Fibroblast of lung (primary cell): ENCODE measurements at regions not wholly inside any gene's neighbourhood (a gene's known extent, or its start where the extent isn't known, plus 50 kb on each side); places are given as distances from the start of the nearest gene placed in this dataset.

Experiments
- DNase-seq, 2 donors: peaks; one replicate each; pipeline versions ENCODE4 v3.0.0 to v3.0.0-alpha.2; 2010; ENCODE audit warnings: low read depth in 2 of 2
- H2AFZ ChIP-seq: 2 replicates; pipeline ENCODE4 v1.5.1; 2012; ENCODE audit warnings: low read length, control low read depth, inconsistent platforms
- H3K27ac ChIP-seq: 2 replicates; pipeline ENCODE4 v1.5.1; 2011; ENCODE audit warnings: low read length, control low read depth; ENCODE audit not compliant: insufficient read depth
- H3K27me3 ChIP-seq: 2 replicates; pipeline ENCODE4 v1.5.1; 2011; ENCODE audit warnings: mild to moderate bottlenecking, low read length; ENCODE audit not compliant: control insufficient read depth, insufficient read depth
- H3K36me3 ChIP-seq: 2 replicates; pipeline ENCODE4 v1.5.1; 2011; ENCODE audit warnings: low read length; ENCODE audit not compliant: control insufficient read depth, insufficient read depth
- H3K4me1 ChIP-seq: 2 replicates; pipeline ENCODE4 v1.5.1; 2011; ENCODE audit warnings: low read length; ENCODE audit not compliant: control insufficient read depth, insufficient read depth; ENCODE audit errors: extremely low read depth
- H3K4me2 ChIP-seq: 2 replicates; pipeline ENCODE4 v1.5.1; 2011; ENCODE audit warnings: low read length, control low read depth; ENCODE audit not compliant: insufficient read depth; ENCODE audit errors: extremely low read depth
- H3K4me3 ChIP-seq, 4 experiments: fragments of 200-600 bp in 1 of 4; sonication (generic) in 1 of 4; replicated peaks in 1 of 4; 2 replicates each; pipeline ENCODE4 v1.5.1; 2011 to 2016; ENCODE audit warnings: low read length in 4 of 4, low read depth in 3 of 4, mild to moderate bottlenecking in 3 of 4, control low read depth in 2 of 4, inconsistent platforms in 1 of 4, mixed read lengths in 1 of 4; ENCODE audit not compliant: insufficient read depth in 1 of 4; ENCODE audit errors: control extremely low read depth in 1 of 4
- H3K79me2 ChIP-seq: 2 replicates; pipeline ENCODE4 v1.5.1; 2012; ENCODE audit warnings: mild to moderate bottlenecking, low read length, inconsistent platforms; ENCODE audit not compliant: control insufficient read depth, insufficient read depth
- H3K9ac ChIP-seq: 2 replicates; pipeline ENCODE4 v1.5.1; 2011; ENCODE audit warnings: mild to moderate bottlenecking, low read length, control low read depth; ENCODE audit not compliant: insufficient read depth
- H3K9me3 ChIP-seq: 2 replicates; pipeline ENCODE4 v1.5.1; 2012; ENCODE audit warnings: low read depth, low read length; ENCODE audit not compliant: control insufficient read depth, insufficient read depth
- H4K20me1 ChIP-seq: 2 replicates; pipeline ENCODE4 v1.5.1; 2011; ENCODE audit warnings: low read length; ENCODE audit not compliant: control insufficient read depth, insufficient read depth; ENCODE audit errors: extremely low read depth
- EZH2 ChIP-seq: IDR thresholded peaks from 2 replicates; pipeline ENCODE4 v1.5.1; 2012; ENCODE audit warnings: low read length, control low read depth, mild to moderate bottlenecking; ENCODE audit errors: missing control alignments
- TF ChIP-seq, protein P1 (sequence below), 2 donors: IDR thresholded peaks in 1 of 2; conservative IDR thresholded peaks in 1 of 2; 1 replicate in 1 of 2; 2 replicates in 1 of 2; pipeline ENCODE4 v1.5.1; 2011 to 2012; ENCODE audit warnings: low read length in 2 of 2, control low read depth in 1 of 2, inconsistent platforms in 1 of 2, low read depth in 1 of 2, mild to moderate bottlenecking in 1 of 2

DNA sequence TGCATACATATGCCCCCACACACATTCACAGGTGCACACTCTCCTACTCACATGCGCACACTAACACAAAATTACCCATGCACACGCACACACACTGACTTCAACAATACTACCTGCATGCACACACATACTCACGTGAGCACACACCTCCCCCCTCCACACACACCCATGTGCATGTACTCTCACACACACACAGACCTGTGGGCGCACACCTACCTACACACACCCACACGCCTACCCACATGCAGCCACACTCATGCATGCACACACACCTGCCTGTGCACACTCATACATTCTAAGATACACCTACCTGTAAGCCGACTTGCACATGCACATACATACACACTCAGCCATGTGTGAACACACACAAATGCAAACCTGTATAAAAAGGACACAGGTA lies 97.3 kb upstream of the GSC start:
- Histone ChIP-seq H3K79me2 (no peaks in the 10 kb centered on the region), H4K20me1 (no peaks in the 10 kb centered on the region), H3K4me1 (no peaks in the 10 kb centered on the region), H3K4me3 (no peak overlapping the region), H3K27ac (no peak overlapping the region), H3K27me3 (no peaks in the 10 kb centered on the region), H3K9me3 (no peaks in the 10 kb centered on the region), H3K4me2 (no peak overlapping the region), H3K9ac (no peak overlapping the region), H2AFZ (no peak overlapping the region), H3K36me3 (no peaks in the 10 kb centered on the region)
- DNase-seq, result no peak
- TF ChIP-seq EZH2, result no peak
- TF ChIP-seq, protein P1, sequence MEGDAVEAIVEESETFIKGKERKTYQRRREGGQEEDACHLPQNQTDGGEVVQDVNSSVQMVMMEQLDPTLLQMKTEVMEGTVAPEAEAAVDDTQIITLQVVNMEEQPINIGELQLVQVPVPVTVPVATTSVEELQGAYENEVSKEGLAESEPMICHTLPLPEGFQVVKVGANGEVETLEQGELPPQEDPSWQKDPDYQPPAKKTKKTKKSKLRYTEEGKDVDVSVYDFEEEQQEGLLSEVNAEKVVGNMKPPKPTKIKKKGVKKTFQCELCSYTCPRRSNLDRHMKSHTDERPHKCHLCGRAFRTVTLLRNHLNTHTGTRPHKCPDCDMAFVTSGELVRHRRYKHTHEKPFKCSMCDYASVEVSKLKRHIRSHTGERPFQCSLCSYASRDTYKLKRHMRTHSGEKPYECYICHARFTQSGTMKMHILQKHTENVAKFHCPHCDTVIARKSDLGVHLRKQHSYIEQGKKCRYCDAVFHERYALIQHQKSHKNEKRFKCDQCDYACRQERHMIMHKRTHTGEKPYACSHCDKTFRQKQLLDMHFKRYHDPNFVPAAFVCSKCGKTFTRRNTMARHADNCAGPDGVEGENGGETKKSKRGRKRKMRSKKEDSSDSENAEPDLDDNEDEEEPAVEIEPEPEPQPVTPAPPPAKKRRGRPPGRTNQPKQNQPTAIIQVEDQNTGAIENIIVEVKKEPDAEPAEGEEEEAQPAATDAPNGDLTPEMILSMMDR (conservative IDR thresholded peaks at IDR 0.05 in 1 of 2, IDR thresholded peaks at IDR 0.05 in 1 of 2; ENCODE audit: low read depth in 1 of 2, low read length in 2 of 2), result no peak

DNA sequence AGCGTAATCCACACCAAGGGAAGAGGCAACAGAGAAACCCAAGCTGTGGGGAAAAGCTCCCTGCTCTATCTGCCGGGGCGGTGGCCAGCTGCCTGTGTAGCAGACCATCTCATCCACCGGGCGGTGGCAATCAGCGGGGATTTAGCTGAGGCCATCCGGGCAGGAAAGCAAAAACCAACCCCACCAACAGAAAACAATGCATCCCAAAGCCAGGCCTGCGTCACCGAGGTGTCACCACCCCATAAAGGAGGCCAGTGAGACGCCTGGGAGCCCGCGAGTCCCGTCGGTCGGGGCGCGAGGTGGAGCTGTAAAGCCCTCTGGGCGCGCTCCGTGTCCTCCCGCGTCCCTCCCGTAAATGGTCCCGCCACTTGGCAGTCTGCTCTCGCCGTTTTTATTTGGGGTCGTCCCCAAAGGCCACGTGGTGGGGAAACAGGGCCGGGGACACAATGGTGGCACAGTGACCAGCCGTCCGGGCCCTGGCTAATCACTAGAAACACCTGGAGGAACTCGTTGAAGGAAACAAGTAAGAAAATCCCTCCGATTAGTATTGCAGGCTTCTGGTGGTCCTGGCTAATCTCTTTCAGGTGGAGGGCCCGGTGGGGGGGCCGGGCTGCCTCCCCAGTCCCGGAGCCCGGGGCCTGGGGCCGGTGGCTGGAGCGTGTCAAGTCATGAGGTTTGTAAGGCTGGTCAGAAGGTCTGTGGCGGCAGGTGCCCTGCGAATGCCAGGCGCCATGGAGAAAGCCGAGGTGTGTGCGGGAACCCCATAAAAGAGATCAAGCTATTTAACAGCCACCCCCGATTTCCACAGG lies 94.7 kb upstream of the GSC start:
- Histone ChIP-seq H3K4me2 (no peak overlapping the region), H3K4me3 (no peak overlapping the region), H4K20me1 (no peaks in the 10 kb centered on the region), H3K27me3 (no peaks in the 10 kb centered on the region), H3K27ac (no peak overlapping the region), H3K9me3 (no peaks in the 10 kb centered on the region), H3K9ac (no peak overlapping the region), H3K79me2 (no peaks in the 10 kb centered on the region), H2AFZ (no peak overlapping the region), H3K4me1 (no peaks in the 10 kb centered on the region), H3K36me3 (no peaks in the 10 kb centered on the region)
- TF ChIP-seq, protein P1 (conservative IDR thresholded peaks at IDR 0.05 in 1 of 2, IDR thresholded peaks at IDR 0.05 in 1 of 2; ENCODE audit: low read depth in 1 of 2, low read length in 2 of 2), result no peak
- TF ChIP-seq EZH2, result no peak
- DNase-seq, result no peak

DNA sequence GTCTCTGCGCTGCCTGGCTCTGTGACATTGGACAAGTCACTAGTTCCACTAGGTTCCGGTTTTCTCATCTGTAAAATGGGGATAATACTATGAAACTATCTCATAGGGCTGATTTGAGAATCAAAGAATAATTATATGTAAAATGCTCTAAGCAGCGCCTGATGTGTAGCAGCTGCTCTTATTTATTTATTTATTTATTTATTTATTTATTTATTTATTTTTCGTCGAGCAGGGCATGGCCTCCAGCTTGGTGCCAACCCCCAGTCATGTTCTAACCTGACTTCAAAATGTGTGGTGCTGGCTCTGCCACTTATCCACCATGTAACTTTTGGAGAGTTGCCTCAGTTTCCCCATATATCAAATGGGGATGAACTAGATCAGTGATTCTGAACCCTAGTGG lies 93.5 kb upstream of the GSC start:
- H3K27me3 ChIP-seq, result no peaks in the 10 kb centered on the region
- H3K9me3 ChIP-seq, result no peaks in the 10 kb centered on the region
- H3K36me3 ChIP-seq, result no peaks in the 10 kb centered on the region
- H2AFZ ChIP-seq, result no peak overlapping the region
- no peaks in the 10 kb centered on the region for H4K20me1 ChIP-seq
- no peak for DNase-seq
- H3K4me2 ChIP-seq, result no peak overlapping the region
- no peaks in the 10 kb centered on the region for H3K4me1 ChIP-seq
- no peak overlapping the region for H3K9ac ChIP-seq
- H3K27ac ChIP-seq, result no peak overlapping the region
- no peak overlapping the region for H3K4me3 ChIP-seq
- no peaks in the 10 kb centered on the region for H3K79me2 ChIP-seq
- TF ChIP-seq EZH2, result no peak
- TF ChIP-seq, protein P1 (conservative IDR thresholded peaks at IDR 0.05 in 1 of 2, IDR thresholded peaks at IDR 0.05 in 1 of 2; ENCODE audit: low read depth in 1 of 2, low read length in 2 of 2), result no peak
